GM12878 (cell line): ENCODE measurements at regions not wholly inside any gene's neighbourhood (a gene's known extent, or its start where the extent isn't known, plus 50 kb on each side); places are given as distances from the start of the nearest gene placed in this dataset.

ENCODE experiments used
- ATAC-seq: fragments of 200-7000 bp; cut with Tn5 transposase; 3 replicates; pipeline ENCODE4 v1.9.1; 2020; ENCODE audit warnings: mild to moderate bottlenecking, moderate library complexity
- BruUV-seq: library from RNA; stranded (reverse); fragments of 400-500 nt; replicated peaks from 2 replicates; lab custom pipeline; 2021; lab: Mats Ljungman, UMichigan
- CTCF ChIA-PET: fragments of 300-600 bp; sonication (Branson Sonifier 250); formaldehyde crosslinking; extraction: SDS; loops from one replicate; lab custom pipeline; 2021; ENCODE audit warnings: inconsistent platforms; lab: Yijun Ruan, JAX
- POLR2A ChIA-PET: fragments of 350-600 bp; formaldehyde crosslinking; extraction: SDS; loops from one replicate; lab custom pipeline; 2021; ENCODE audit warnings: inconsistent platforms; lab: Charles Lee
- RAD21 ChIA-PET: fragments of 300-600 bp; sonication (Branson Sonifier 250); formaldehyde crosslinking; loops from one replicate; lab custom pipeline; 2023; ENCODE audit warnings: antibody characterized with exemption; ENCODE audit not compliant: unreplicated experiment; lab: Charles Lee
- SMC1A ChIA-PET: fragments of 300-600 bp; sonication (Branson Sonifier 250); formaldehyde crosslinking; loops from one replicate; lab custom pipeline; 2023; ENCODE audit not compliant: unreplicated experiment, uncharacterized antibody; lab: Charles Lee
- DNase-seq: peaks from one replicate; pipeline ENCODE4 v3.0.0-alpha.2; 2011; ENCODE audit warnings: low read depth, low spot score
- FAIRE-seq: peaks from 3 replicates; lab custom pipeline; 2011; peaks lifted over from hg19 to GRCh38; lab: Jason Lieb, UNC
- H2AFZ ChIP-seq: 2 replicates; pipeline ENCODE4 v1.6.0; 2011; ENCODE audit warnings: low read depth, low read length, control low read depth; ENCODE audit not compliant: control insufficient read depth
- H3K27ac ChIP-seq: 2 replicates; pipeline ENCODE4 v1.5.1; 2011; ENCODE audit warnings: control low read depth; ENCODE audit not compliant: control insufficient read depth, insufficient read depth
- H3K27me3 ChIP-seq, 2 experiments: replicated peaks in 1 of 2; 2 replicates each; pipeline versions ENCODE4 v1.6.0 to v1.6.1; 2011; ENCODE audit warnings: low read length in 1 of 2; ENCODE audit not compliant: control insufficient read depth in 2 of 2, insufficient read depth in 2 of 2
- H3K36me3 ChIP-seq, 2 experiments: 2 replicates each; pipeline ENCODE4 v1.5.1; 2011; ENCODE audit warnings: low read length in 1 of 2; ENCODE audit not compliant: control insufficient read depth in 2 of 2, insufficient read depth in 2 of 2
- H3K4me1 ChIP-seq: 2 replicates; pipeline ENCODE4 v1.6.1; 2011; ENCODE audit warnings: mild to moderate bottlenecking, low read length, moderate library complexity, mixed read lengths; ENCODE audit not compliant: control insufficient read depth, insufficient read depth
- H3K4me2 ChIP-seq: 2 replicates; pipeline ENCODE4 v1.6.0; 2011; ENCODE audit warnings: control low read depth; ENCODE audit not compliant: control insufficient read depth, insufficient read depth
- H3K4me3 ChIP-seq: fragments of 200-600 bp; sonication (generic); 2 replicates; pipeline ENCODE4 v1.5.1; 2016
- H3K79me2 ChIP-seq: 2 replicates; pipeline ENCODE4 v1.6.0; 2011; ENCODE audit warnings: low read length; ENCODE audit not compliant: control insufficient read depth, insufficient read depth
- H3K9ac ChIP-seq: 2 replicates; pipeline ENCODE4 v1.8.0; 2011; ENCODE audit warnings: low read length, control low read depth, mixed read lengths; ENCODE audit not compliant: control insufficient read depth, insufficient read depth
- H3K9me3 ChIP-seq: replicated peaks from 3 replicates; pipeline ENCODE4 v1.5.1; 2011; ENCODE audit warnings: mild to moderate bottlenecking, low read length; ENCODE audit not compliant: control insufficient read depth, insufficient read depth
- H4K20me1 ChIP-seq: 2 replicates; pipeline ENCODE4 v1.6.0; 2011; ENCODE audit not compliant: control insufficient read depth, insufficient read depth
- CEBPB ChIP-seq, 2 experiments: fragments of 150-350 bp in 1 of 2; IDR thresholded peaks; 2 replicates each; pipeline ENCODE4 v1.6.1; 2012 to 2014; ENCODE audit warnings: low read depth in 2 of 2, low read length in 2 of 2, borderline replicate concordance in 1 of 2, inconsistent platforms in 1 of 2
- HCFC1 ChIP-seq: fragments of 150-350 bp; IDR thresholded peaks from 2 replicates; pipeline ENCODE4 v1.6.1; 2014; ENCODE audit warnings: low read length
- NR2C2 ChIP-seq: IDR thresholded peaks from 2 replicates; pipeline ENCODE4 v1.6.1; 2011; ENCODE audit warnings: borderline replicate concordance, low read depth; ENCODE audit not compliant: control insufficient read depth, insufficient read length
- NRF1 ChIP-seq: conservative IDR thresholded peaks from 2 replicates; pipeline ENCODE4 v1.6.1; 2011; ENCODE audit warnings: mild to moderate bottlenecking, low read depth, low read length, improper control_type of control experiment
- POLR2A ChIP-seq: IDR thresholded peaks from 2 replicates; pipeline ENCODE4 v1.6.1; 2011; ENCODE audit warnings: low read depth, mild to moderate bottlenecking, low read length
- SIN3A ChIP-seq: IDR thresholded peaks from 2 replicates; pipeline ENCODE4 v1.6.1; 2012; ENCODE audit warnings: low read depth, low read length, improper control_type of control experiment
- WGBS: methylation state at CpG from one replicate; pipeline ENCODE4 v1.1.6; 2016; ENCODE audit warnings: low lambda C conversion rate; ENCODE audit not compliant: insufficient replicate concordance, insufficient coverage; ENCODE audit errors: missing lambda C conversion rate; 5-methylcytosine and 5-hydroxymethylcytosine counted together
- in situ Hi-C: fragments of 300-500 bp; cut with MboI; formaldehyde crosslinking; loops from 9 replicates; pipeline ENCODE4 v1.14.3; 2018; ENCODE audit warnings: mixed read lengths
- intact Hi-C: fragments of 100-400 bp; cut with micrococcal nuclease; formaldehyde crosslinking; loops from one replicate; pipeline ENCODE4 v1.14.2; 2022; ENCODE audit not compliant: unreplicated experiment
- TF ChIP-seq, protein P1 (sequence below): fragments of 450-650 bp; IDR thresholded peaks from 2 replicates; pipeline ENCODE4 v1.6.1; 2018; ENCODE audit warnings: mild to moderate bottlenecking, low read depth, moderate library complexity; ENCODE audit not compliant: partially characterized antibody
- TF ChIP-seq, protein P2 (sequence below): IDR thresholded peaks from 2 replicates; pipeline ENCODE4 v1.6.1; 2012; ENCODE audit warnings: improper control_type of control experiment, low read depth, low read length; ENCODE audit not compliant: insufficient replicate concordance
- TF ChIP-seq, protein P3 (sequence below): IDR thresholded peaks from 2 replicates; pipeline ENCODE4 v1.6.1; 2012; ENCODE audit warnings: low read length, inconsistent platforms

DNA sequence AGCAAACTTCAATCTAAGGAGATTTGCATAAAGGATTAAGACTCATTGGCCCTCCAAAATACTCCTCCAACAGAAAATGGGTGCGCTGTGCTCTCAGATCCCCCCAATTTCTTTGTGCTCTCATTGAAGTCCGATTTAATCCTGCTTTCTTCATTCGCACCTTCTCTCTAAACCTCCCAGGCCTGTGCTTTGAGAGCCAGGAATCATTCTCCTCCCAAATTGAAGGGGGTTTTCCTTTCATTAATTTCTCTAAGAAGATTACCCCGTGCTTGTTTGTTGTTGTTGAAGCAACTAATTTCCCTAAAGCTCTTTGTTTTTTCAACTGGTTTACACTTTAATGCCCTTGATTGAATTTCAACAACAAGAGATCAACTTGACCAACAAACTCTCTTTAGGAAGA lies 304.2 kb upstream of the IRX3 start:
- intact Hi-C loops: no loop called here
- ChIA-PET RAD21 (no interaction called here), CTCF (no interaction called here), POLR2A (no interaction called here), SMC1A (no interaction called here)
- Histone ChIP-seq H3K9me3 (no peaks in the 10 kb centered on the region), H3K27ac (no peak overlapping the region), H3K4me1 (no peaks in the 10 kb centered on the region), H2AFZ (no peak overlapping the region), H3K79me2 (no peaks in the 10 kb centered on the region), H3K36me3 (no peaks in the 10 kb centered on the region), H3K9ac (no peak overlapping the region), H4K20me1 (no peaks in the 10 kb centered on the region), H3K4me2 (no peak overlapping the region), H3K4me3 (no peak overlapping the region), H3K27me3 (no peaks in the 10 kb centered on the region)
- no peak for ATAC-seq
- no peak for FAIRE-seq
- 30% methylated on average over 4 of the region's 4 CpGs for WGBS
- TF ChIP-seq HCFC1 (no peak), NRF1 (no peak), POLR2A (no peak), CEBPB (IDR thresholded peaks at IDR 0.05; ENCODE audit: borderline replicate concordance in 1 of 2, low read depth in 2 of 2, low read length in 2 of 2) (no peak), SIN3A (no peak), NR2C2 (no peak)
- TF ChIP-seq, protein P1, sequence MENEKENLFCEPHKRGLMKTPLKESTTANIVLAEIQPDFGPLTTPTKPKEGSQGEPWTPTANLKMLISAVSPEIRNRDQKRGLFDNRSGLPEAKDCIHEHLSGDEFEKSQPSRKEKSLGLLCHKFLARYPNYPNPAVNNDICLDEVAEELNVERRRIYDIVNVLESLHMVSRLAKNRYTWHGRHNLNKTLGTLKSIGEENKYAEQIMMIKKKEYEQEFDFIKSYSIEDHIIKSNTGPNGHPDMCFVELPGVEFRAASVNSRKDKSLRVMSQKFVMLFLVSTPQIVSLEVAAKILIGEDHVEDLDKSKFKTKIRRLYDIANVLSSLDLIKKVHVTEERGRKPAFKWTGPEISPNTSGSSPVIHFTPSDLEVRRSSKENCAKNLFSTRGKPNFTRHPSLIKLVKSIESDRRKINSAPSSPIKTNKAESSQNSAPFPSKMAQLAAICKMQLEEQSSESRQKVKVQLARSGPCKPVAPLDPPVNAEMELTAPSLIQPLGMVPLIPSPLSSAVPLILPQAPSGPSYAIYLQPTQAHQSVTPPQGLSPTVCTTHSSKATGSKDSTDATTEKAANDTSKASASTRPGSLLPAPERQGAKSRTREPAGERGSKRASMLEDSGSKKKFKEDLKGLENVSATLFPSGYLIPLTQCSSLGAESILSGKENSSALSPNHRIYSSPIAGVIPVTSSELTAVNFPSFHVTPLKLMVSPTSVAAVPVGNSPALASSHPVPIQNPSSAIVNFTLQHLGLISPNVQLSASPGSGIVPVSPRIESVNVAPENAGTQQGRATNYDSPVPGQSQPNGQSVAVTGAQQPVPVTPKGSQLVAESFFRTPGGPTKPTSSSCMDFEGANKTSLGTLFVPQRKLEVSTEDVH: no peak
- TF ChIP-seq, protein P2, sequence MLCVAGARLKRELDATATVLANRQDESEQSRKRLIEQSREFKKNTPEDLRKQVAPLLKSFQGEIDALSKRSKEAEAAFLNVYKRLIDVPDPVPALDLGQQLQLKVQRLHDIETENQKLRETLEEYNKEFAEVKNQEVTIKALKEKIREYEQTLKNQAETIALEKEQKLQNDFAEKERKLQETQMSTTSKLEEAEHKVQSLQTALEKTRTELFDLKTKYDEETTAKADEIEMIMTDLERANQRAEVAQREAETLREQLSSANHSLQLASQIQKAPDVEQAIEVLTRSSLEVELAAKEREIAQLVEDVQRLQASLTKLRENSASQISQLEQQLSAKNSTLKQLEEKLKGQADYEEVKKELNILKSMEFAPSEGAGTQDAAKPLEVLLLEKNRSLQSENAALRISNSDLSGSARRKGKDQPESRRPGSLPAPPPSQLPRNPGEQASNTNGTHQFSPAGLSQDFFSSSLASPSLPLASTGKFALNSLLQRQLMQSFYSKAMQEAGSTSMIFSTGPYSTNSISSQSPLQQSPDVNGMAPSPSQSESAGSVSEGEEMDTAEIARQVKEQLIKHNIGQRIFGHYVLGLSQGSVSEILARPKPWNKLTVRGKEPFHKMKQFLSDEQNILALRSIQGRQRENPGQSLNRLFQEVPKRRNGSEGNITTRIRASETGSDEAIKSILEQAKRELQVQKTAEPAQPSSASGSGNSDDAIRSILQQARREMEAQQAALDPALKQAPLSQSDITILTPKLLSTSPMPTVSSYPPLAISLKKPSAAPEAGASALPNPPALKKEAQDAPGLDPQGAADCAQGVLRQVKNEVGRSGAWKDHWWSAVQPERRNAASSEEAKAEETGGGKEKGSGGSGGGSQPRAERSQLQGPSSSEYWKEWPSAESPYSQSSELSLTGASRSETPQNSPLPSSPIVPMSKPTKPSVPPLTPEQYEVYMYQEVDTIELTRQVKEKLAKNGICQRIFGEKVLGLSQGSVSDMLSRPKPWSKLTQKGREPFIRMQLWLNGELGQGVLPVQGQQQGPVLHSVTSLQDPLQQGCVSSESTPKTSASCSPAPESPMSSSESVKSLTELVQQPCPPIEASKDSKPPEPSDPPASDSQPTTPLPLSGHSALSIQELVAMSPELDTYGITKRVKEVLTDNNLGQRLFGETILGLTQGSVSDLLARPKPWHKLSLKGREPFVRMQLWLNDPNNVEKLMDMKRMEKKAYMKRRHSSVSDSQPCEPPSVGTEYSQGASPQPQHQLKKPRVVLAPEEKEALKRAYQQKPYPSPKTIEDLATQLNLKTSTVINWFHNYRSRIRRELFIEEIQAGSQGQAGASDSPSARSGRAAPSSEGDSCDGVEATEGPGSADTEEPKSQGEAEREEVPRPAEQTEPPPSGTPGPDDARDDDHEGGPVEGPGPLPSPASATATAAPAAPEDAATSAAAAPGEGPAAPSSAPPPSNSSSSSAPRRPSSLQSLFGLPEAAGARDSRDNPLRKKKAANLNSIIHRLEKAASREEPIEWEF: no peak
- TF ChIP-seq, protein P3, sequence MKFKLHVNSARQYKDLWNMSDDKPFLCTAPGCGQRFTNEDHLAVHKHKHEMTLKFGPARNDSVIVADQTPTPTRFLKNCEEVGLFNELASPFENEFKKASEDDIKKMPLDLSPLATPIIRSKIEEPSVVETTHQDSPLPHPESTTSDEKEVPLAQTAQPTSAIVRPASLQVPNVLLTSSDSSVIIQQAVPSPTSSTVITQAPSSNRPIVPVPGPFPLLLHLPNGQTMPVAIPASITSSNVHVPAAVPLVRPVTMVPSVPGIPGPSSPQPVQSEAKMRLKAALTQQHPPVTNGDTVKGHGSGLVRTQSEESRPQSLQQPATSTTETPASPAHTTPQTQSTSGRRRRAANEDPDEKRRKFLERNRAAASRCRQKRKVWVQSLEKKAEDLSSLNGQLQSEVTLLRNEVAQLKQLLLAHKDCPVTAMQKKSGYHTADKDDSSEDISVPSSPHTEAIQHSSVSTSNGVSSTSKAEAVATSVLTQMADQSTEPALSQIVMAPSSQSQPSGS: no peak
- no peak for DNase-seq
- in situ Hi-C loops: no loop called here
- BruUV-seq: no TSS peak
